HCT116 (cell line): ENCODE measurements at regions not wholly inside any gene's neighbourhood (a gene's known extent, or its start where the extent isn't known, plus 50 kb on each side); places are given as distances from the start of the nearest gene placed in this dataset.

Experiments
- ATAC-seq: fragments of 200-7000 bp; cut with Tn5 transposase; 2 replicates; pipeline ENCODE4 v1.9.1; 2020; ENCODE audit warnings: mild to moderate bottlenecking, moderate library complexity
- BruUV-seq: library from RNA; stranded (reverse); fragments of 400-500 nt; replicated peaks from 2 replicates; lab custom pipeline; 2021; lab: Mats Ljungman, UMichigan
- CTCF ChIA-PET: fragments of 300-600 bp; sonication (Branson Sonifier 250); formaldehyde crosslinking; loops from one replicate; lab custom pipeline; 2021; ENCODE audit warnings: antibody characterized with exemption; lab: Charles Lee
- POLR2A ChIA-PET: fragments of 300-600, 350-600 bp; sonication (Branson Sonifier 250); formaldehyde crosslinking; loops from one replicate; lab custom pipeline; 2021; ENCODE audit warnings: antibody characterized with exemption; lab: Charles Lee
- RAD21 ChIA-PET, 2 experiments: fragments of 300-600 bp; sonication (Branson Sonifier 250); formaldehyde crosslinking; loops; one replicate each; lab custom pipeline; 2023; ENCODE audit warnings: low total read pairs in 2 of 2; ENCODE audit not compliant: uncharacterized antibody in 2 of 2, unreplicated experiment in 2 of 2, low non-redundant PET in 1 of 2; lab: Charles Lee
- DNase-seq: peaks from one replicate; pipeline ENCODE4 v3.0.0-alpha.2; 2010; ENCODE audit warnings: low read depth, low spot score
- H2AFZ ChIP-seq: fragments of 200-600 bp; shearing (Covaris generic), sonication (generic); 2 replicates; pipeline ENCODE4 v1.6.1; 2017; ENCODE audit warnings: low read depth, mixed run types, mixed read lengths, antibody characterized with exemption, low read length; ENCODE audit not compliant: poor library complexity, severe bottlenecking
- H3K27ac ChIP-seq: 2 replicates; pipeline ENCODE4 v1.5.1; 2012; ENCODE audit warnings: low read depth, low read length
- H3K27me3 ChIP-seq: fragments of 200-600 bp; sonication (generic); 2 replicates; pipeline ENCODE4 v1.6.1; 2016; ENCODE audit warnings: mixed run types, low read length, mixed read lengths; ENCODE audit not compliant: insufficient read depth
- H3K36me3 ChIP-seq, 2 experiments: fragments of 200-500 bp in 1 of 2; fragments of 200-600 bp in 1 of 2; sonication (Bioruptor generic) in 1 of 2; sonication (generic) in 1 of 2; 2 replicates each; pipeline versions ENCODE4 v1.5.1 to v1.6.1; 2014 to 2016; ENCODE audit warnings: low read length in 2 of 2, inconsistent platforms in 1 of 2, mixed read lengths in 1 of 2, mixed run types in 1 of 2; ENCODE audit not compliant: insufficient read depth in 2 of 2, control insufficient read depth in 1 of 2
- H3K4me1 ChIP-seq, 2 experiments: fragments of 200-600 bp in 1 of 2; sonication (generic) in 1 of 2; 2 replicates each; pipeline versions ENCODE4 v1.5.1 to v1.6.1; 2012 to 2017; ENCODE audit warnings: low read length in 2 of 2, inconsistent platforms in 1 of 2, mild to moderate bottlenecking in 1 of 2, mixed read lengths in 1 of 2, mixed run types in 1 of 2, moderate library complexity in 1 of 2; ENCODE audit not compliant: insufficient read depth in 2 of 2, control insufficient read depth in 1 of 2
- H3K4me2 ChIP-seq: fragments of 200-600 bp; sonication (generic); 2 replicates; pipeline ENCODE4 v1.6.1; 2017; ENCODE audit warnings: mixed run types, low read length, mixed read lengths
- H3K4me3 ChIP-seq, 2 experiments: fragments of 200-600 bp in 1 of 2; sonication (generic) in 1 of 2; replicated peaks in 1 of 2; 2 replicates each; pipeline ENCODE4 v1.5.1; 2011 to 2016; ENCODE audit warnings: low read length in 2 of 2, control low read depth in 1 of 2, low read depth in 1 of 2, mild to moderate bottlenecking in 1 of 2, mixed read lengths in 1 of 2, mixed run types in 1 of 2
- H3K79me2 ChIP-seq: fragments of 200-600 bp; sonication (generic); 2 replicates; pipeline ENCODE4 v1.6.1; 2017; ENCODE audit warnings: mild to moderate bottlenecking, mixed run types, low read length, moderate library complexity, mixed read lengths; ENCODE audit not compliant: insufficient read depth
- H3K9ac ChIP-seq: fragments of 200-600 bp; sonication (generic); 2 replicates; pipeline ENCODE4 v1.6.1; 2016; ENCODE audit warnings: low read length, mixed read lengths
- H3K9me2 ChIP-seq: fragments of 200-600 bp; sonication (generic), shearing (Covaris generic); 2 replicates; pipeline ENCODE4 v1.6.1; 2017; ENCODE audit warnings: mixed run types, mild to moderate bottlenecking, moderate library complexity; ENCODE audit not compliant: insufficient read depth
- H3K9me3 ChIP-seq, 2 experiments: fragments of 200-500 bp in 1 of 2; fragments of 200-600 bp in 1 of 2; sonication (Bioruptor generic) in 1 of 2; sonication (generic) in 1 of 2; 2 replicates each; pipeline ENCODE4 v1.6.1; 2014 to 2017; ENCODE audit warnings: low read length in 2 of 2, mixed read lengths in 2 of 2, inconsistent platforms in 1 of 2, low read depth in 1 of 2, mild to moderate bottlenecking in 1 of 2, mixed run types in 1 of 2, moderate library complexity in 1 of 2; ENCODE audit not compliant: control insufficient read depth in 1 of 2, insufficient read depth in 1 of 2
- H4K20me1 ChIP-seq: fragments of 200-600 bp; sonication (generic), shearing (Covaris generic); 2 replicates; pipeline ENCODE4 v1.6.1; 2017; ENCODE audit warnings: mixed run types, mild to moderate bottlenecking, moderate library complexity; ENCODE audit not compliant: insufficient read depth
- CBX3 ChIP-seq: IDR thresholded peaks from 2 replicates; pipeline ENCODE4 v1.6.1; 2012; ENCODE audit warnings: low read depth
- CEBPB ChIP-seq: IDR thresholded peaks from 2 replicates; pipeline ENCODE4 v1.6.1; 2012; ENCODE audit warnings: low read depth
- CTCF ChIP-seq, 3 experiments: fragments of 200-600 bp in 1 of 3; sonication (generic) in 1 of 3; IDR thresholded peaks in 2 of 3; conservative IDR thresholded peaks in 1 of 3; 2 replicates each; pipeline ENCODE4 v1.5.1; 2012 to 2017; ENCODE audit warnings: low read depth in 2 of 3, low read length in 2 of 3, antibody characterized with exemption in 1 of 3, borderline replicate concordance in 1 of 3, control low read depth in 1 of 3, mild to moderate bottlenecking in 1 of 3, mixed read lengths in 1 of 3, mixed run types in 1 of 3, moderate library complexity in 1 of 3; ENCODE audit not compliant: insufficient read depth in 1 of 3
- ELF1 ChIP-seq: IDR thresholded peaks from 2 replicates; pipeline ENCODE4 v1.6.1; 2012; ENCODE audit warnings: low read depth, borderline replicate concordance
- EZH2 ChIP-seq: fragments of 200-600 bp; sonication (generic); IDR thresholded peaks from 2 replicates; pipeline ENCODE4 v1.6.1; 2017; ENCODE audit warnings: antibody characterized with exemption, mixed run types
- FOSL1 ChIP-seq: IDR thresholded peaks from 2 replicates; pipeline ENCODE4 v1.6.1; 2012; ENCODE audit warnings: low read depth
- POLR2A ChIP-seq: IDR thresholded peaks from 2 replicates; pipeline ENCODE4 v1.7.0; 2011; ENCODE audit warnings: borderline replicate concordance; ENCODE audit not compliant: insufficient read depth, insufficient read length; ENCODE audit errors: extremely low read depth
- POLR2AphosphoS5 ChIP-seq: IDR thresholded peaks from 2 replicates; pipeline ENCODE4 v1.6.1; 2011; ENCODE audit warnings: mild to moderate bottlenecking, low read depth, low read length, moderate library complexity
- RAD21 ChIP-seq: IDR thresholded peaks from 2 replicates; pipeline ENCODE4 v1.6.1; 2012; ENCODE audit warnings: low read depth, mild to moderate bottlenecking
- REST ChIP-seq: IDR thresholded peaks from 2 replicates; pipeline ENCODE4 v1.6.1; 2012; ENCODE audit warnings: low read depth
- SRF ChIP-seq: IDR thresholded peaks from 2 replicates; pipeline ENCODE4 v1.6.1; 2012; ENCODE audit warnings: low read depth
- TCF7L2 ChIP-seq: IDR thresholded peaks from 2 replicates; pipeline ENCODE4 v1.7.0; 2011; ENCODE audit warnings: borderline replicate concordance, inconsistent platforms; ENCODE audit not compliant: insufficient read depth, insufficient read length; ENCODE audit errors: extremely low read depth
- YY1 ChIP-seq: IDR thresholded peaks from 2 replicates; pipeline ENCODE4 v1.6.1; 2011; ENCODE audit warnings: low read length, low read depth, moderate library complexity, mild to moderate bottlenecking; ENCODE audit not compliant: insufficient replicate concordance; ENCODE audit errors: extremely low read depth
- ZFX ChIP-seq: fragments of 450-650 bp; IDR thresholded peaks from 2 replicates; pipeline ENCODE4 v1.6.1; 2017
- intact Hi-C: fragments of 100-400 bp; cut with micrococcal nuclease; formaldehyde crosslinking; loops from 2 replicates; pipeline ENCODE4 v1.10.0; 2022
- TF ChIP-seq, protein P1 (sequence below): IDR thresholded peaks from 2 replicates; pipeline ENCODE4 v1.6.1; 2012
- TF ChIP-seq, protein P2 (sequence below): IDR thresholded peaks from 2 replicates; pipeline ENCODE4 v1.6.1; 2012

DNA sequence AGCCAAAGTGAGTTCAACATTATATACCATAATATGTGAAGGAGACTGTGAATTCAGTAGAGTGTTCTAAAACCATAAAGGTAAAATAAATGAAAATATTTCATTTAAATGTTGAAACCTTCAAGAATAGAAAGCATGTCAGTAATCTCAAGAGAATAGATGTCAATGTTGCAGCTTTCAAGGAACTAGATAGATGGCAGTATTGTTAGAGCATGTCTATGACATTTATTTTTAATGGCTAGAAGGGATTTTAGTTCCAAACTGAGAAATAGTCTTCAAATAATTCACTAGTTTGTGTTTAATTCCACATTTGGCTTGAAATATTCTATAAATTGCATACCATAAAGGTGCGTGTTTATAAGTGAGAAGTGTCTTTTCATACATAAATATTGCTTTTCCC is 326.5 kb downstream of the FLRT2 start:
- ChIA-PET POLR2A (no interaction called here), CTCF (no interaction called here)
- no TSS peak for BruUV-seq

More for the DNA sequence above, 326.5 kb downstream of the FLRT2 start:
- no peak overlapping the region for H3K27ac ChIP-seq
- no peaks in the 10 kb centered on the region for H3K79me2 ChIP-seq
- H3K27me3 ChIP-seq: no peaks in the 10 kb centered on the region
- H3K4me2 ChIP-seq: no peak overlapping the region
- H4K20me1 ChIP-seq: no peaks in the 10 kb centered on the region
- DNase-seq (no peak), ATAC-seq (no peak)
- TF ChIP-seq EZH2 (no peak), REST (no peak), RAD21 (no peak), CTCF (IDR thresholded peaks at IDR 0.05 in 2 of 3, conservative IDR thresholded peaks at IDR 0.05 in 1 of 3; ENCODE audit: borderline replicate concordance in 1 of 3, insufficient read depth in 1 of 3, low read depth in 2 of 3, low read length in 2 of 3) (no peak), CBX3 (no peak), SRF (no peak), FOSL1 (no peak), POLR2A (no peak), POLR2AphosphoS5 (no peak), CEBPB (no peak), ELF1 (no peak), TCF7L2 (no peak), YY1 (no peak), ZFX (no peak)
- TF ChIP-seq, protein P1, sequence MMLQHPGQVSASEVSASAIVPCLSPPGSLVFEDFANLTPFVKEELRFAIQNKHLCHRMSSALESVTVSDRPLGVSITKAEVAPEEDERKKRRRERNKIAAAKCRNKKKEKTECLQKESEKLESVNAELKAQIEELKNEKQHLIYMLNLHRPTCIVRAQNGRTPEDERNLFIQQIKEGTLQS: no peak
- TF ChIP-seq, protein P2, sequence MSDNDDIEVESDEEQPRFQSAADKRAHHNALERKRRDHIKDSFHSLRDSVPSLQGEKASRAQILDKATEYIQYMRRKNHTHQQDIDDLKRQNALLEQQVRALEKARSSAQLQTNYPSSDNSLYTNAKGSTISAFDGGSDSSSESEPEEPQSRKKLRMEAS: no peak
- RAD21 ChIA-PET: no interaction called here
- intact Hi-C loops: no loop called here
- H3K4me3 ChIP-seq: no peak overlapping the region
- H3K4me1 ChIP-seq: no peaks in the 10 kb centered on the region
- peaks cover 5 to 30% of the 10 kb centered on the region in 2 experiments; a peak in 2 of 4 replicates for H3K9me3 ChIP-seq
- H3K9me2 ChIP-seq: no peaks in the 10 kb centered on the region
- H3K36me3 ChIP-seq: no peaks in the 10 kb centered on the region
- H2AFZ ChIP-seq: no peak overlapping the region
- H3K9ac ChIP-seq: no peak overlapping the region
